Right forelimb (tissue), 1 donor: ENCODE measurements at regions not wholly inside any gene's neighbourhood (a gene's known extent, or its start where the extent isn't known, plus 50 kb on each side); places are given as distances from the start of the nearest gene placed in this dataset.

Experiments
- DNase-seq: peaks from one replicate; pipeline ENCODE4 v3.0.0-alpha.2; 2018

DNA sequence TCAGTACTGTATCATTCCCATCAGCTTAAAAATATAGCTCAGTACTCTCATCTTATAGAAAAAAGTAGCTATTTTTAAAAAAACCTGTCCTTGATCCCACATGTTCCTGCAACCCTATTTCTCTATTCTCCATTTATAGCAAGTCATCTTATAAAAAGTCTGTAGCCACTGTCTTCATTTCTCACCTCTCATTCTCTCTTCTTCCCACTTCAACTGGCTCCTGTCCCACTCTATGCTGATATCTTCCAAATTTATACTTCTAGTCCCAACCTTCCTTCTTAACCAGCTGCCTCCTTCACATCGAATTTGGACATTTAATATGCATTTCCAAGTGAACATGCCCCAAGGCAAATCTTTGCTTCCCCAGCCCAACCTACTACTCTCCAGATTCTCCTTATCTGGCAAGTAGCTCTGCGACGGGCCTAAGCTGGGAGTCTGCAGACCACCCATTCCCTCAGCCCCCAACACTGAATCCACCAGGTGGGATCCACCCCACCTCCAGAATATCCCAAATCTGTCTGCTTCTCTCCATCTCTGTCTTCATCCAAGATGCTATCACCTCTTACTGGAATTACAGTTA, 52.0 kb upstream of the TANC2 start:
- DNase-seq: no peak

DNA sequence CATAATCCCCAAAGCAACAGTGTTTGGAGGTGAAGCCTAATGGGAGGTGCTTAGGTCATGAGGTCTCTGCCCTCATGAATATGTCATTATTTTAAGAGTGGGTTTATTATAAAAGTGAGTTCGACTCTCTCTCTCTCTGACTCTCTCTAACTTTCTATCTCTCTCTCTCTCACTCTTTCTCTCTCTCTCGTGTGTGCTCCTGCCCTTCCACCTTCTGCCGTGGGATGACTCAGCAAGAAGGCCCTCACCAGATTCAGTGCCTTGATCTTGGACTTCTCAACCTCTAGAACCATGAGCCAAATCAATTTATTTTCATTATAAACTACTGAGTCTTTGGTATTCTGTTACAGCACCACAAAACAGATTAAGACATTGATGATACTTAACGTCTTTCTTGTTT, 53.7 kb upstream of the TANC2 start:
- DNase-seq: no peak

DNA sequence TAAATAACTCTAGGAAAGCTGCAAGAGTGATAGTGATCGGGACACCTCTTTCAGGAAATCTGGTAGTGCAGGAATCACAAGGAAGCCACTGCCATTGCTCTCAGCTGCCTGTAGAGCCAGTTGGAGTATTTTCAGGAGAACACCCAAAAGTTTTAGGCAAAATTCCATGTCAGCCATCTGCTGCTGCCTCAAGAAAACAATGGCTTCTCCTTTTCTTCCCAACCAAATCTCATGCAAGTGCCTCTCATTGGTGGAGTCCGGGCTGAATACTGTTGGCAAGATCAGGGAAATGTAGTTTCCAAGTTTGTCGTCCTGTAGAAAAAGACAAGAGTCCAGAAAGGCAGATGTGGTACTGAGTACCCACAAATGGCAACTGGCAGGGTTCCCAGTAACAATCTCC, 54.9 kb upstream of the TANC2 start:
- no peak for DNase-seq

DNA sequence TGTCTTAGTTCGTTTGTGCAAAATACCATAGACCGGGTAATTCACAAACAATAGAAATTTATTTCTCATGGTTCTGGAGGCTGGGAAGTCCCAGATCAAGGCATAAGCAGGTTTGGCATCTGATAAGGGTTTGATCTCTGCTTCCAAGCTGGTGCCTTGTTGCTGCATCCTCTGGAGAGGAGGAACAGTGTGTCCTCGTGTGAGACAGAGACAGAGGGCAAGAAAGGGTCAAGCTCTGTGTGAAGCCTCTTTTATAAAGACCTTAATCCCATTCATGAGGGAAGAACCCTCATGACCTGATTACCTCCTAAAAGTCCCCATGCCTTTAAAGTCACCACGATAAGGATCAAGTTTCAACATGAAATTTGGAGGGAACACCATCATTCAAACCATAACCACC, 55.8 kb upstream of the TANC2 start:
- no peak for DNase-seq

DNA sequence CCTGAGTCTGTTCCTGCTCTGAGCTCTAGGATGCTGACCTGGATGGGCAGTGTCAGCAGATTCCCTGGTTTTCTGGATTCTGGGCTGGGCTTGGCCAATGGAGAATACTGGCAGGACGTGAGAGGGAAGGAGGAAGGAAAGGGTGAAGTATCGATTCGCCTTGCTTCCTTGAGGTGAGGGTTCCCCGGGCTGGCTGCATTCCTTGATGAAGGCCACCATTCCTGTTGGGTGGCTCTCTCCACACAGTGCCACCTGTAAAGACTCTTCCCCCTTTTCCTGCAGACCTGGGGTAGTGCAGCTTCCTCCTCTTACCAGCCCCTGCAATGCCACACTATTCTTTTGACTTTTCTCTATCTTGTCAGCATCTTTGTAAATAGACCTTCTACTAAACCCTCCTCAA, 58.1 kb upstream of the TANC2 start:
- no peak for DNase-seq

DNA sequence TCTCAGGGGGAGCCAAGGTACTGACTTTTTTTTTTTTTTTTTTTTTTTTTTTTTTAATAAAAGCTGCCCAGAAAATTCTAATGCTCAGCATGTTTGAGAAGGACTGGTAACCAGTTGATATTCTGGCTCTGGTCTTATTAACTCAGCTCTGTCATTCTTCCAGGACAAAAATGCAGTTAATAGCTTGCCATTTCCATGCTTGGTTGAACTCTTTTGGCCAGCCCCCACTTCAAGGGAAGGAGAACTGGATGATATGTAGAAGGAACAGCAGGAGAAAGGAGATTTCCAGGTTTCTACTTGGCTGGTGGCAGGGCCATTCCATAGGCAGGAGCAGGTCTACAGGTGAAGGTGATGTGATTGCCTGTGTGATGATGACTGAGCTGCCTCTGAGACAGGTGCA, 59.2 kb upstream of the TANC2 start:
- DNase-seq: no peak

DNA sequence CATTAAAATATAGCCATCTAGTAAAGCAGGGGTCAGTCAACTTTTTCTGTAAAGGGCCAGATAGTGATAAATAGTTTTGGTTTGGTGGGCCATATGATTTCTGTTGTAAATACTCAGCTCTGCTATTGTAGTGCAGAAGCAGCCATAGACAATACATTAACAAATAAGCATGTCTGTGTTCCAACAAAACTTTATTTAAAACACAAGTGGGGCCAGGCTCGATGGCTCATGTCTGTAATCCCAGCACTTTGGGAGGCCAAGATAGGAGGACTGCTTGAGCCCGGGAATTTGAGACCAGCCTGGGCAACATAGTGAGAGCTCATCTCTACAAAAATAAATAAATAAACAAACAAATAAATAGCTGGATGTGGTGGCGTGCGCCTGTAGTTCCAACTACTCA, 60.8 kb upstream of the TANC2 start:
- no peak for DNase-seq

DNA sequence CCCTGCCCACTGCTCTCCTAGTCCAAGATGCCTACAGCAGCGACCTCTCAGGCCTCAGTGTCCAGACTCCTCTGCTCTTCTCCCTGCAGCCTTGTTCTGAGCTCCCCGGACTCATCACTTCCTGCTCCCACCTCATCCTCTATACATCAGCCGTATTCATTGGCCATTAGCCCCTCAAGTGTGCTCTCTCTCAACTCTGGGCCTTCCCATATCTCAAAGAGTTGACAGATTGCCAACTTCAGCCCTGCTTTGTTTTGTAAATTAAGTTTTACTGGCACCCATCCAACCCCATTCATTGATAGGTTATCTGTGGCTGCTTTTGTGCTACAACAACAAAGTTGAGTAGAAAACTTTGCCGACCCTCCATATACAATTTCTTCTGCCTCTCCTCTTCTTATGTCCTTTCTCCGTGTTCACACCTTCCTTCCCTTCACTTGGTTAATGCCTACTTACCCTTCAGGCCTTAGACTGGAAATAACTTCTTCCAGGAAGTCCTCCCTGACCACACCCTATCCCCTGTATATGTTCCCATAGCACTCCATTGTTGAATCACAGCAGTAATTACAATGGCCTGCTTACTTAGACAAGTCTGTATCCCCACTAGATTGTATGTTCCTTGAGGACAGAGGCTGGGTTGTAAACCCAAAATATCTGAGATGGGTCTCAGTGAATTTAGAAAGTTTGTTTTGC, 63.4 kb upstream of the TANC2 start:
- no peak for DNase-seq

DNA sequence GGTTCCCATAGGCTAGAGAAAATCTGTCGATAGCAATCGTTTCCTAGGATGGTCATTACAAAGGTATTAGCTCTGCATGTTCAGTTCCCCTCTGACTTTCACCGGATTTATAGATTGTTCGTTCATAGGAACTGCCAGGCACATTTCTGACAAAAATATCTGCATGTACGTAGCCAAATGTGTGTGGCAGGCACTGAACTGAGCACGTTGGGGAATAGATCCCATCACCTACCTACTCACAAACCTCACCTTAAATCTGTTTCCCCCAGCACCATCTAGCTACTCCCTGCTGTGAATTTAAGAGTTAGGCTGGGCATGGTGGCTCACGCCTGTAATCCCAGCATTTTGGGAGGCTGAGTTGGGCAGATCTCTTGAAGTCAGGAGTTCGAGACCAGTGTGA, 64.5 kb upstream of the TANC2 start:
- no peak for DNase-seq

DNA sequence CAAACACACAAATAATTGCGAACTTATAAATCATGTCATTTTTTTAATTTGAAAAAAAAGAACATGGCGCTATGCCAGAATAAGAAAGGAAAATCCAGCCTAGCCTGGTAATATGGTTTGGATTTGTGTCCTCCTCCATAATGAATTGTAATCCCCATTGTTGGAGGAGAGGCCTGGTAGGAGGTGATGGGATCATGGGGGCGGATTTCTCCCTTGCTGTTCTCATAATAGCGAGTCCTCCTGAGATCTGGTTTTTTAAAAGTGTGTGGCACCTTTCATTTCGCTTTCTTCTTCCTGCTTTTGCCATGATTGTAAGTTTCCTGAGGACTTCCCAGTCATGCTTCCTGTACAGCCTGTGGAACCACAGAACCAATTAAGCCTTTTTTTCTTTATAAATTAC, 65.9 kb upstream of the TANC2 start:
- no peak for DNase-seq

DNA sequence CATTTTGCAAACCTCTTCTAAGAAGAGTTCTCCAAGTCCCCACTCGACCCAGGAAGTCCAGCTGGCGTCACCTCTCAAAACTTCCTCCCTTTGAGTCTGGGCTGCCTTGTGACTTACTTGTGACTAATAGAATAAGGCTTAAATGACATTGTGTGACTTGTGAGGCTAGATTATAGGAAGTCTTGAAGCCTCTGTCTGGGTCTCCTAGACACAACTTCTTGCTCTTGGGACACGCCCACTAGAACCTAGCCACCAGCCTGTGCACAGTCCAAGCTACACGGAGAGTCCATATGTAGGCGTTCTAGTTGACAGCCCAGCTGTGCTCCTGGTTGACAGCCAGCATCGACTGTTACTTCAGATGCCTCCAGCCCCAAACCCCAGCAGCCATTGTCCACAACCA, 66.7 kb upstream of the TANC2 start:
- DNase-seq: no peak

DNA sequence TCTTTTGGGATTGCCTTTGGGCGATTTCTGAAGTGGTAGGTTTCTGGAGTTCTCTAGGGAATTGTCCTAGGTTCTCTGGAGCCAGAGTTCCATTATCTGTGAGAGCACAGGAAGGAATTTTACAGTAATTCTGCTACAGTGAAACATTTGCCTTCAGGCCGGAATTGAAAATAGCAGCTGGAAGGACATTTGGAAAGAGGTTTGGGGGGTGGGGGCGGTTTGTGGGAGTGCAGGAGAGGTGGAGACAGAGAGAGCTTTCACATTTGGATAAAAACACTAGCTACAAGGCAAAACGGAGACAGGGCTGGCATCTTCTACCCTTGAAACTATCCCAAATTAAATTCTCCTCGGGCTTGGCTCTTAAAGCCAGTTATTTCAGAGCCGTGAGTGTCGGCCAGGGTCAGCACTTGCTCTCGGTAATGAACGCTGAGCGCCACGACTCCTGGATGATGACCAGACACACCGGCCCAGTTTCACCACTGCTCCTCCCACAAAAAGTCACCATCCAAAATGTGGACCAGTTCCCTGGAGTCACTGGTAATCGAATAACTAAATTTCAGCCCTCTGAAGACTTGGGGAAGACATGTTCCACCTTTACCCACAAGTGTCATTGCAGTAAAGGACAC, 67.7 kb upstream of the TANC2 start:
- peak; percentile 76 for DNase-seq

DNA sequence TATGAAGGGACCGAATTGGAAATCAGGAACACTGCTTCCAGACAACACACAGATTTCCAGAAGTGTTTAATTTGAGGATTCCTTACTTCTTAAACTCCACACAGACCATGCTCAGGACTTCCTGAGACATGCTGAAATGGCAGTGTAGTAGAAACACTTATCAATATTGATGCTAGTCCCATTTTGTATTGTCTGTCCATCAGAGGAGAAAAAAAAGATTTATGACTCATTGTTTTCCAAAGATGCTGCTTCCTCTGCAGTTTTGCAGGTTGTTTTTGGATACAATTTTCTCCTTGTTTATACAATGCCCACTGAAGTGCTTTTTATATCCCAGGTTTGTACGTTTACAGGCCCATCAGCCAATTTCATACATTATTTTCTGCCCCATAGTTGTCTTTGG, 68.3 kb upstream of the TANC2 start:
- no peak for DNase-seq

DNA sequence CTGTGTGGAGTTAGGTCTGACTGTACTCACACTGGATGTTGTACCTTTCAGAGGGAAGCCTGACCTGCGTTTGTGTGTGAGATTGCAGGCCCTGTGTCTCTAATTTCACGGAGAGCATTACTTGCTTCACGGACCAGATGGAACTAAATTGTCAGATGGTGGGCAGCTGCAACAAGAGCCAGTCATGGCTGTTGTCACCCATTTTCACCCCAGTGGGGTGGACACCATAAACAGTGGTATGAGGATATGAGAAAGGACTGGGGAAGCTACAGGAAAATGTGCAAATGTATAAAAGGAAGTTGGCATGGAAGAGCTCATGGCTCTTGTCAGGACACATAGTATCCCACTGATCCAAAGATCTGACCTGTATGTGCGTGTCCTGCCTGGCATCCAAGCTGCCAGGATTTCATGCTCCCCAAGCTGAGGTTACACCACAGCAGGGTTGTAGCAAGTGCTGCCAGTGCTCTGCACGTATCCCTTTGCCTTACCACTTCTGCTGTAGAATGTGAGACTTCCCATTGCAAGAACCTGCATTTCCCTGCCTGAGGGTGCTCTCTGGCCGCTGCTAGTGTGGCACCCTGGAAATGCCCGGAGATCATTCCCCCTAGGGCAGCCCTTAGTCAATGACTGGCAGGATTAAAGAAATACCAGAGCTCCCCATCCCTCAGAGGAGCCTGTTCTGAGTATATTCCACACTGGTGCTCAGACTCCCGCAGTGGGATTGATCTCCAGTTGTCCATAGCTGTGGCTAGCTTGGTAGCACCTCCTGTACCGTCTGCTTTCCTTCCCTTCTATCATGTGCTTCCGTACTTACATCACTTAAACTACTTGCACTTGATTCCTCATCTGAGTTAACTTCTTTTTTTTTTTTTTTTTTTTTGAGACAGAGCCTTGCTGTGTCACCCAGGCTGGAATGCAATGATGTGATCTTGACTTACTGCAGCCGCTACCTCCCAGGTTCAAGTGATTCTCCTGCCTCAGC, 70.4 kb upstream of the TANC2 start:
- DNase-seq: no peak

DNA sequence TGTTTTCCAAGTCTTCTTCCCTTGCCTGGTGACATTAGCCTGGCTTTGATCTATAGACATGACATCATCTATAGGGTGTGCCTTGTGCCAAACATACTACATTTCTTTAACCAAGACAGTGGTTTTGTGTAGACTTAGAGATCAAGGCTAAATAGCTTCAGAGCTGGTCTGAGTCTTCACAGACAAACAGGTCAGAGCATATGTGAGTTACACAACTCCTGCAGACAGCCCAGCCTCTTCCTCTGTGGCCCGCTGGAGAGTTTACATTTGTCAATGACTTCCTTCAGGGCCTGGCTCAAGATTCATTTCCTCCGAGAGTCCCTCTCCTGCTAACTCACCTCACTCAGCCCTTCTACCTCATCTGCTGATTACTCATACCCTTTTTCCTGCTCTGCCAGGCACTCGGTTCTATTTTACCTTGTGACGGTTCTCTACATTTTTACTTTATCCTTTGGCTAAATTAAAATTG, 73.1 kb upstream of the TANC2 start:
- DNase-seq: peak; percentile 52

DNA sequence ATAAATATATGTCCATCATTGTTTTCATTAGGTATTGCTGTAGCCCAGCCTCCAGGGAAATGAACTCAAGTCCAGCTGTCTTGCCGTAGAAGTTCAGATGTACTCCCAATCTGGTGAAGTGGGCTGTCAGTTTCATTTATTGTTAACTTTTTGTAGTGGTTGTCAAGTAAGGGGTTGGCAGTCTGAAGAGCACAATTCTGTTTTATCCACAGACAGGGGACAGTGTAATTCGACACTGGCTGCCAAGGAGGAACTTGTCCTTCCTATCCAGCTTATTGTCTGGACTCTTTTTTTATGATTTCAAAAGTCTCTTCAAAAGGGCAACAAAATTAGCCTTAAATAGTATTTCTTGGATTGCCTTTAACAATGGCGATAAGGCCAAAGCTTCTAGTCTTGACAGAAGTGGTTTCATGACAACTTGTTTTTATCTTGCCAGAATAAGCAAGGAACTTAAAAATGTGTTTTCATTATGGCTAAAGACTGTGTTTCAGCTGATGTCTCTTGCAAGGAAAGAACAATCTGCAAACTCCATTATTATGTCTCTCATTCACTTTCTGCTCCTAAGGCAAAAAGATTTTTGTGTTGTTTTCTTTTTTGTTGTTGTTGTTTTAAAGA, 73.9 kb upstream of the TANC2 start:
- no peak for DNase-seq

DNA sequence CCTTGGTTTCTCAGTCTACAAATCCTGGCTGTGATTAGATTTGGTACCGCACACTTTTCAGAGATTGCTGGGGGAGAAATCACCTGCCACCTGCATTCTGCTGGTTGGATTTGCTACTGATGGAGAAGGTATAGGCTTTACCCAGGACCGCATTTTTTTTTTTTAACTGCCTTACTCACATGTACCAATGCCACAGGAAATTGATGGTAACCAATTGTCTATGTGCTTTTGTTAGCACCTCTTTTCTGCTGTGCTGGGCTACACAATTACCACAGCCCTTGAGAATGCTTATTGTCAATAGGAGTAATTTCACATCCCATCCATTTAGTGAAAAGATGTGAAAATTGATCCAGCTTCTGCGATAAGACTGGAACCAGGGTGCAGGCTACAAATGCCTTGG, 74.4 kb upstream of the TANC2 start:
- DNase-seq: no peak

DNA sequence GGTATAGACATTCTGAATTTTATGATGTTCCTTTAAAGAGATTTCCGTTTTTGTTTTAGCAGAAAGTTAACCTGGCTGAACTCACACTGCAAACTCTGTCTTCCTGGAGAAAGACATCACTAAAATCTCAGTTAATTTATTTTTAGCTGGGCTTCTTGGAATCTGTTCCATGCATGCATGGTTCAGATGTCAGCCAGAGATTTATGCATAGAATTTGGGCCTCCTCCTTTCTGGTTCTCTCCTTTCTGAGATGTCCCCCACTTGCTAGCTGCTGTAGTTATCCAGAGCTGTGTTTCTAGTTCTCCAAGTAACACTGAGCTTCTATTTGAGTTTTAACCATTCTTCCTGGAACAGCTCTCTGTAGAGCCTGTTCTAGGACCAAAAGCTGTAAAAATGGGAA, 77.3 kb upstream of the TANC2 start:
- no peak for DNase-seq

DNA sequence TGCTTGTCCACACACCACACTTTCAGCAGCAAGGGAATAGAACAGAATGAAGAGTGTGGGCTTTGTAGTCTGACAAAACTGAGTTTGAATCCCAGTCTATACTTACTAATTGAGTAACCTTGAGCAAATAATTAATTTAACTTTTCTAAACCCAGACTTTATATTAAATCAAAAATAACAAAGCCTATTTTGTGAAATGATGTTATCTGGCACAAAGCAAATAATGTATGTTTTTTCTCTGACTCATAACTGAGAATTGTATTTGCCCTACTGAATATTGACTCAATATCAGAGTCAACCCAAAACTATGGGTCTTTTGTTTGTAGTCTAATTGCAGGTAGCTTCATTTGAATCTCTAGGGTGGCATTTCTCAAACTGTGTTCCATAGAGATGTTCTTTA, 77.9 kb upstream of the TANC2 start:
- no peak for DNase-seq

DNA sequence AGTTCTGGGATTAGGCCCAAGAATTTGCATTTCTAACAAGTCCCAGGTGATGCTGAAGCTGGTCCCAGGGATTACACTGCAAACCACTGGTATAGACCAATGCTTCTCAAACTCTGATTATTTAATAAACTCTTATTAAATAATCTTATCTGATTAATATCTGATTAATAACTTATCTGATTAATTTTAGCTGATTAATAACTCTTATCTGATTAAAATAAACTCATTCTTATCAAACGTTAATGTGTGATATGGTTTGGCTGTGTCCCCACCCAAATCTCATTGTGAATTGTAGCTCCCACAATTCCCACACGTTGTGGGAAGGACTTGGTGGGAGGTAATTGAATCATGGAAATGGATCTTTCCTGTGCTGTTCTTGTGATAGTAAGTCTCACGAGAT, 78.6 kb upstream of the TANC2 start:
- DNase-seq: no peak

DNA sequence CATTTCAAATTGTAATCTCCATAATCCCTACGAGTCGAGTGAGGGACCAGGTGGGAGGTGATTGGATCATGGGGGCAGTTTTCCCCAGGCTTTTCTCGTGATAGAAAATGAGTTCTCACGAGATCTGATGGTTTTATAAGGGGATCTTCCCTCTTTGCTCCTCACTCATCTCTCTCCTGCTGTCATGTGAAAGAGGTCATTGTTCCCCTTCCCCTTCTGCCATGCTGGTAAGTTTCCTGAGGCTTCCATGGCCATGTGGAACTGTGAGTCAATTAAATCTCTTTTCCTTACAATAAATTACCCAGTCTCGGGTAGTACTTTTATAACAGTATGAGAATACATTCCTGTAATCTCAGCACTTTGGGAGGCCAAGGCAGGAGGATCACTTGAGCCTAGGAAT, 76.7 kb upstream of the MARCHF10 start:
- no peak for DNase-seq

DNA sequence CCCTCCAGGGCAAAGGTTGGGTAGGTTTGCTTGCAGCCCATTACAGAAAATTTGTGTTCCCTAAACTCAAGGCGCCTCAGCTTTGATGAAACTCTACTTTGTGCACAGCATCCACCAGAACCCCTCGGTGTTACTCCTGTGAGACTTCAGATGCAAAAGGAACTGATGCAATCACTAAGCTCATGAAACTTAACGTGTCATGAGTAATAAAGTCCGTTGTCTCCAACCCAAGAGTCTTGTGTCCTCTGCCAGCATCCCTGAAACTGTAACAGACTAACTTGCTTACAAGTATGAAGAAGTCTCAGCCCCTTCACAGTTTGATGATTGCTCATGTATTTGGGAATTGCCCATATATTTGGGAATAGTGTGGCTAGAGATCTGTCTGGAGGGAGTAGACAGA, 74.8 kb upstream of the MARCHF10 start:
- DNase-seq: no peak

DNA sequence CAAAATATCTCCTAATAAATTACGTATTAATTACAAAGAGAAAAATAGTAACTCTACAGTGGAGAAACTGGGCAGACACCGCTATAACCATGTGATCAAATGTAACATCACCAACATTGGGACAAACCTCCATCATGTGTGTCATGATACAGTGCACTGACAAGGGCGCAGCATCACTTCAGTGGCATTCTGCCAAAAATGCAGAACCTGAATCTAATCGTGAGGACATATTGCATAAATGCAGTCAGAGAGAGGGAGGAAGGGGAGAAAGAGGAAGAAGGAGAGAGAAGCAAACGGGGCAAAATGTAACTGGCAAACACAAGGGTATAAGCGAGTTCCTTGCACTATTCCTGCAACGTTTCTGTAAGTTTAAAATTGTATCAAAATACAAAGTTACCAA, 74.2 kb upstream of the MARCHF10 start:
- no peak for DNase-seq
